Osteocyte (in vitro differentiated cells): ENCODE measurements at regions not wholly inside any gene's neighbourhood (a gene's known extent, or its start where the extent isn't known, plus 50 kb on each side); places are given as distances from the start of the nearest gene placed in this dataset.

Source experiments
- DNase-seq: peaks from one replicate; pipeline ENCODE4 v3.0.0; 2021; ENCODE audit warnings: mixed read lengths; ENCODE audit not compliant: unreplicated experiment; ENCODE audit errors: extremely low spot score
- H3K27ac Mint-ChIP-seq: one replicate; pipeline ENCODE4 v1.8.0; 2021; ENCODE audit warnings: mild to moderate bottlenecking, mixed read lengths; ENCODE audit not compliant: unreplicated experiment
- H3K27me3 Mint-ChIP-seq: one replicate; pipeline ENCODE4 v1.8.0; 2021; ENCODE audit warnings: mixed read lengths; ENCODE audit not compliant: unreplicated experiment
- H3K36me3 Mint-ChIP-seq: one replicate; pipeline ENCODE4 v1.8.0; 2021; ENCODE audit warnings: mixed read lengths; ENCODE audit not compliant: unreplicated experiment
- H3K4me1 Mint-ChIP-seq: one replicate; pipeline ENCODE4 v1.8.0; 2021; ENCODE audit warnings: mixed read lengths; ENCODE audit not compliant: unreplicated experiment
- H3K4me3 Mint-ChIP-seq: one replicate; pipeline ENCODE4 v1.8.0; 2021; ENCODE audit warnings: mild to moderate bottlenecking, moderate library complexity, mixed read lengths; ENCODE audit not compliant: unreplicated experiment
- H3K9me3 Mint-ChIP-seq: one replicate; pipeline ENCODE4 v1.8.0; 2021; ENCODE audit warnings: mixed read lengths; ENCODE audit not compliant: unreplicated experiment
- TF ChIP-seq, protein P1 (sequence below): fragments of 200-600 bp; sonication (generic); IDR thresholded peaks from 2 replicates; pipeline ENCODE4 v1.5.0; 2021; ENCODE audit warnings: antibody characterized with exemption, mild to moderate bottlenecking, moderate library complexity

DNA sequence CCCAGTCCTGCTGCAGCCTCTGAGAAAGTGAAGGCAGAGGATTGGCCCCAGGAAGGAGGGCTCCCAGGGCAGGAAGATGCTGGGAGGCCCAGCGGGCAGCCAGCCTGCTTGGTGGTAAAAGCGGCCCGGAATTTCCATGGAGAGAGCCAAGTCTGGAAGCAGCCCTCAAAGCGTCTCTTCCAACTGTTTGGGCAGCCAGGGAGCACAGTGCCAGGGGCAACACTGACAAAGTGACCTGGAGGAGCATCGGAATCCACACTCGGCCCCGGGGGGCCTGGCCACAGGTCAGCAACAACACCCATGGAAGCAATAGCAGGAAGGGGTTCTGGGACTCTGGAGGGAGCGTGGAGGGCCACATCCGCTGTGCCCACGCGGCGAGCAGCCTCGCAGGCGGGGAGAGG is 63.2 kb upstream of the FGFR2 start:
- TF ChIP-seq, protein P1, sequence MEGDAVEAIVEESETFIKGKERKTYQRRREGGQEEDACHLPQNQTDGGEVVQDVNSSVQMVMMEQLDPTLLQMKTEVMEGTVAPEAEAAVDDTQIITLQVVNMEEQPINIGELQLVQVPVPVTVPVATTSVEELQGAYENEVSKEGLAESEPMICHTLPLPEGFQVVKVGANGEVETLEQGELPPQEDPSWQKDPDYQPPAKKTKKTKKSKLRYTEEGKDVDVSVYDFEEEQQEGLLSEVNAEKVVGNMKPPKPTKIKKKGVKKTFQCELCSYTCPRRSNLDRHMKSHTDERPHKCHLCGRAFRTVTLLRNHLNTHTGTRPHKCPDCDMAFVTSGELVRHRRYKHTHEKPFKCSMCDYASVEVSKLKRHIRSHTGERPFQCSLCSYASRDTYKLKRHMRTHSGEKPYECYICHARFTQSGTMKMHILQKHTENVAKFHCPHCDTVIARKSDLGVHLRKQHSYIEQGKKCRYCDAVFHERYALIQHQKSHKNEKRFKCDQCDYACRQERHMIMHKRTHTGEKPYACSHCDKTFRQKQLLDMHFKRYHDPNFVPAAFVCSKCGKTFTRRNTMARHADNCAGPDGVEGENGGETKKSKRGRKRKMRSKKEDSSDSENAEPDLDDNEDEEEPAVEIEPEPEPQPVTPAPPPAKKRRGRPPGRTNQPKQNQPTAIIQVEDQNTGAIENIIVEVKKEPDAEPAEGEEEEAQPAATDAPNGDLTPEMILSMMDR, result no peak
- Mint-ChIP-seq H3K36me3 (no peaks in the 10 kb centered on the region), H3K27me3 (no peaks in the 10 kb centered on the region), H3K27ac (no peak overlapping the region), H3K4me1 (peaks cover 4% of the 10 kb centered on the region), H3K4me3 (no peak overlapping the region), H3K9me3 (no peaks in the 10 kb centered on the region)
- DNase-seq, result no peak

- H3K27ac Mint-ChIP-seq, result no peak overlapping the region
- H3K4me1 Mint-ChIP-seq, result no peaks in the 10 kb centered on the region
- H3K36me3 Mint-ChIP-seq, result no peaks in the 10 kb centered on the region
- TF ChIP-seq, protein P1, result no peak
- H3K9me3 Mint-ChIP-seq, result peaks cover 6% of the 10 kb centered on the region
- no peak overlapping the region for H3K4me3 Mint-ChIP-seq
- no peaks in the 10 kb centered on the region for H3K27me3 Mint-ChIP-seq
- DNase-seq, result no peak
These were observed 61.0 kb upstream of the FGFR2 start for GRCh38 chr10:121659236-121659635.

- TF ChIP-seq, protein P1, result no peak
- DNase-seq, result no peak
- Mint-ChIP-seq H3K4me3 (no peak overlapping the region), H3K27ac (no peak overlapping the region), H3K36me3 (no peaks in the 10 kb centered on the region), H3K9me3 (peaks cover 6% of the 10 kb centered on the region), H3K27me3 (no peaks in the 10 kb centered on the region), H3K4me1 (no peaks in the 10 kb centered on the region)
These were observed 60.4 kb upstream of the FGFR2 start for GRCh38 chr10:121658611-121659010.

DNA sequence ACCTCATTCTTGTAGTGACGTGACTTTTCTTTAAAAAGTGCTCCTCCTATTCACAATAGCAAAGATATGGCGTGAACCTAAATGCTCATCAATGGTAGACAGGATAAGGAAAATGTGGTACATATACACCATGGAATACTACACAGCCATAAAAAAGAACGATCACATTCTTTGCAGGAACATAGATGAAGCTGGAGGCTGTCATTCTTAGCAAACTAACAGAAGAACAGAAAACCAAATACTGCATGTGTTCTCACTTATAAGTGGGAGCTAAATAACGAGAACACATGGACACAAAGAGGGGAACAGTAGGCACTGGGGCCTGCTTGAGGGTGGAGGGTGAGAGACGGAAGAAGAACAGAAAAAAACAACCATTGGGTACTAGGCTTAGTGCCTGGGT is 59.9 kb upstream of the FGFR2 start:
- H3K27ac Mint-ChIP-seq, result no peak overlapping the region
- H3K4me3 Mint-ChIP-seq, result no peak overlapping the region
- TF ChIP-seq, protein P1, result no peak
- no peaks in the 10 kb centered on the region for H3K27me3 Mint-ChIP-seq
- no peaks in the 10 kb centered on the region for H3K4me1 Mint-ChIP-seq
- DNase-seq, result no peak
- H3K36me3 Mint-ChIP-seq, result no peaks in the 10 kb centered on the region
- peaks cover 10% of the 10 kb centered on the region for H3K9me3 Mint-ChIP-seq

- H3K36me3 Mint-ChIP-seq, result no peaks in the 10 kb centered on the region
These were observed 57.3 kb upstream of the FGFR2 start for GRCh38 chr10:121655254-121656144.

More at GRCh38 chr10:121655254-121656144, 57.3 kb upstream of the FGFR2 start:
- Mint-ChIP-seq H3K9me3 (peaks cover 10% of the 10 kb centered on the region), H3K27ac (no peak overlapping the region), H3K4me3 (no peak overlapping the region), H3K4me1 (no peaks in the 10 kb centered on the region), H3K27me3 (peaks cover 2% of the 10 kb centered on the region)
- TF ChIP-seq, protein P1, result no peak
- DNase-seq, result no peak
